Gastrocnemius medialis (tissue), 4 donors: ENCODE measurements at regions not wholly inside any gene's neighbourhood (a gene's known extent, or its start where the extent isn't known, plus 50 kb on each side); places are given as distances from the start of the nearest gene placed in this dataset.

ENCODE experiments used
- ATAC-seq, 2 donors: fragments of 150-250 bp; one replicate each; pipeline ENCODE4 v1.9.1; 2016
- DNase-seq, 2 donors: peaks; one replicate each; pipeline ENCODE4 v3.0.0-alpha.2; 2019
- H3K27ac ChIP-seq, 4 donors: fragments of 200-600 bp; sonication (generic); 1 replicate in 1 of 4; 2 replicates in 3 of 4; pipeline ENCODE4 v1.5.1; 2016 to 2018; ENCODE audit warnings: mild to moderate bottlenecking in 2 of 4, moderate library complexity in 1 of 4
- H3K27me3 ChIP-seq, 3 donors: fragments of 200-600 bp; sonication (generic) in 2 of 3; 1 replicate in 1 of 3; 2 replicates in 2 of 3; pipeline versions ENCODE4 v1.5.1 to v1.6.0; 2016 to 2019; ENCODE audit warnings: mild to moderate bottlenecking in 1 of 3, moderate library complexity in 1 of 3
- H3K36me3 ChIP-seq, 2 donors: fragments of 200-600 bp; sonication (generic) in 1 of 2; one replicate each; pipeline ENCODE4 v1.5.1; 2017 to 2018
- H3K4me1 ChIP-seq, 2 donors: fragments of 200-600 bp; sonication (generic) in 1 of 2; one replicate each; pipeline ENCODE4 v1.5.1; 2016 to 2017; ENCODE audit warnings: mild to moderate bottlenecking in 2 of 2
- H3K4me3 ChIP-seq, 4 donors: fragments of 200-600 bp; sonication (generic) in 3 of 4; 1 replicate in 1 of 4; 2 replicates in 3 of 4; pipeline ENCODE4 v1.5.1; 2016 to 2019; ENCODE audit warnings: mild to moderate bottlenecking in 2 of 4
- H3K9me3 ChIP-seq, 3 donors: fragments of 200-600 bp; sonication (generic) in 2 of 3; 1 replicate in 1 of 3; 2 replicates in 2 of 3; pipeline ENCODE4 v1.5.1; 2016 to 2019
- CTCF ChIP-seq, 5 experiments: fragments of 450-650 bp in 3 of 5; fragments of 200-600 bp in 2 of 5; sonication (generic) in 2 of 5; IDR thresholded peaks in 4 of 5; conservative IDR thresholded peaks in 1 of 5; 1 replicate in 4 of 5; 2 replicates in 1 of 5; pipeline ENCODE4 v1.5.1; 2016 to 2019; ENCODE audit warnings: antibody characterized with exemption in 5 of 5, mild to moderate bottlenecking in 3 of 5, moderate library complexity in 3 of 5
- POLR2A ChIP-seq, 2 donors: fragments of 450-650 bp; IDR thresholded peaks; one replicate each; pipeline ENCODE4 v1.6.1; 2017; ENCODE audit warnings: antibody characterized with exemption in 2 of 2, mild to moderate bottlenecking in 2 of 2, moderate library complexity in 2 of 2
- in situ Hi-C, 4 donors: fragments of 200-750 bp; cut with MboI; loops; one replicate each; pipeline versions ENCODE4 v1.15.0 to v1.8.0; 2017; ENCODE audit warnings: low sequenced_read_pairs in 4 of 4
- intact Hi-C: fragments of 100-400 bp; cut with DNase I; formaldehyde crosslinking; loops from one replicate; pipeline ENCODE4 v1.15.1; 2023; ENCODE audit warnings: low total_unique reads

GRCh38 chr10:64093304-64093703 lies 572.1 kb downstream of the REEP3 start:
- in situ Hi-C loops = no loop called here
- Histone ChIP-seq H3K4me1 (no peaks in the 10 kb centered on the region), H3K27ac (no peak overlapping the region), H3K27me3 (no peaks in the 10 kb centered on the region), H3K9me3 (no peaks in the 10 kb centered on the region), H3K4me3 (no peak overlapping the region), H3K36me3 (no peaks in the 10 kb centered on the region)
- ATAC-seq = no peak
- no peak for DNase-seq
- intact Hi-C loops = no loop called here
- no peak for TF ChIP-seq CTCF (IDR thresholded peaks at IDR 0.05 in 4 of 5, conservative IDR thresholded peaks at IDR 0.05 in 1 of 5)
- TF ChIP-seq POLR2A (IDR thresholded peaks at IDR 0.05) = no peak

- H3K27ac ChIP-seq = no peak overlapping the region
- no peaks in the 10 kb centered on the region for H3K27me3 ChIP-seq
- H3K9me3 ChIP-seq = no peaks in the 10 kb centered on the region
- ATAC-seq = no peak
- intact Hi-C loops = no loop called here
- TF ChIP-seq CTCF (IDR thresholded peaks at IDR 0.05 in 4 of 5, conservative IDR thresholded peaks at IDR 0.05 in 1 of 5) (no peak), POLR2A (IDR thresholded peaks at IDR 0.05) (no peak)
- in situ Hi-C loops = no loop called here
- no peaks in the 10 kb centered on the region for H3K36me3 ChIP-seq
- DNase-seq = no peak
- no peak overlapping the region for H3K4me3 ChIP-seq
- no peaks in the 10 kb centered on the region for H3K4me1 ChIP-seq
Measured at GRCh38 chr10:64093946-64094535, 572.8 kb downstream of the REEP3 start.

- TF ChIP-seq CTCF (IDR thresholded peaks at IDR 0.05 in 4 of 5, conservative IDR thresholded peaks at IDR 0.05 in 1 of 5) = no peak
- TF ChIP-seq POLR2A (IDR thresholded peaks at IDR 0.05) = no peak
- in situ Hi-C loops (no loop called here), intact Hi-C loops (no loop called here)
- H3K27ac ChIP-seq = no peak overlapping the region
- no peak for DNase-seq
- H3K9me3 ChIP-seq = no peaks in the 10 kb centered on the region
- ATAC-seq = no peak
- H3K4me3 ChIP-seq = no peak overlapping the region
- H3K4me1 ChIP-seq = no peaks in the 10 kb centered on the region
- H3K27me3 ChIP-seq = no peaks in the 10 kb centered on the region
- no peaks in the 10 kb centered on the region for H3K36me3 ChIP-seq
Measured at GRCh38 chr10:64096941-64097340, 575.7 kb downstream of the REEP3 start.

DNA sequence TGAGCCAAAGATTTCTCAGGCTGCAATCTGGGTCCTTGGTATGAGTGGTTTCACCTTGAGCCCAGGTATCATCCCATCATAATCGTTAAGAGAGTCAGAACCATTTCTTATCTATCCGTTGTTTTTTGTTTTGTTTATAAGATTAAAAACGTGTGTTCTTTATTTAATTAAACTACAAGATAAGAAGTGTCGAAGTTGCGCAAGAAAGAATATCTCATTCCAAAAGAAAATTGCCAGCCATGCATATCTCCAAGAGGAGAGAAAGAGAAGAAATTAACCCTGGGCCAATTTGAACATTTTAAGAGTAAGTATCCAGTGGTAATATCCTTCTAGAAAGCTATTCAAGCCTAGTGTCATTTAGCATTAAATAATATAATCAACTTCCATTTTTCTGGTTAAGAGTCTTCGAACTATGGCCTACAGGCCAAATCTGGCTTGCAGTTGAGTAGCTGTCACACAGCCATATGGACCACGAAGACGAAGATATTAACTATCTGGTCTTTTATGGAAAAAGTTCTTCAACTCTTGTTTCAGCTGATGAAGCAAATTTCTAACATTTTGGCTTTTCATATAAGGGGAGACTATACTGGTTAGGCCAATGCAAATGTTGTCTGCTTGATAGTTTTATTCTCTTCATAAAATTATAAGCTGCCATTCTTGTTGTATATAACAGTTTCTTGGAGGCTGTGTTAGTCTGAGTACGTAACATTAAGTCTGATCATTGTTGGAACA lies 576.4 kb downstream of the REEP3 start:
- DNase-seq (no peak), ATAC-seq (no peak)
- Histone ChIP-seq H3K4me3 (no peak overlapping the region), H3K36me3 (no peaks in the 10 kb centered on the region), H3K27ac (no peak overlapping the region), H3K9me3 (no peaks in the 10 kb centered on the region), H3K27me3 (no peaks in the 10 kb centered on the region), H3K4me1 (no peaks in the 10 kb centered on the region)
- intact Hi-C loops = no loop called here
- no peak for TF ChIP-seq CTCF (IDR thresholded peaks at IDR 0.05 in 4 of 5, conservative IDR thresholded peaks at IDR 0.05 in 1 of 5)
- no peak for TF ChIP-seq POLR2A (IDR thresholded peaks at IDR 0.05)
- in situ Hi-C loops = no loop called here
